ENCODE measurements at regions not wholly inside any gene's neighbourhood (a gene's known extent, or its start where the extent isn't known, plus 50 kb on each side); places are given as distances from the start of the nearest gene placed in this dataset.
"Not testable (repeated sequence)": the region's sequence is repeated elsewhere in the genome, so short reads cannot be mapped to it uniquely, and the experiment has no call there.

DNA sequence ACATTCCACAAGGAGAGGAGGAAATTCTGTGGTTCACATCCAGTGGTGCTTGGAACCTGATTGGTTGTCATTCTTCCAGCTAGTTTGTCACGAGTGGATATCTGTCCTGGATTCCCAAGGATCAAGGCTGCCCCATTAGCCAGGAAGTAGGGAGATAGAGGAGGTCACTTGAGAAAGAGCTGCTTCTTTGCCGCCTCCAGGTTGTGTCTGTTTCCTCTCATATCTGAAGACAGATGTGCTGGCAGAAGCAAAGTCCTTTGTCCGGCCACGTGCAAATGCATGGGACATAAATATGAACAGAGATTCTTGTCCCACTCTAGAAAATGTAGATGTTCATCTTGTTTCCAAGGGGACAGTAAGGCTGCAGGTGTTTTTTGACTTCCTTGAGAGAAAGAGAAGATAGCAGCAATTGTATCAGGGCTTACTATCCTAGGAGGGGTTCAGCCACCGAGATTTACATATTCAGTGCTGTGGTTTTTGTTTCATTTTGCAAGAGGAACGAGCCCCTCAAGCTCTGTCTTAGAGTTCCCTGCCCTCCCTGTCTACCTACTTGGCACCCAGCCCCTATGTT lies 174.4 kb downstream of the RPIA start:
- no peak for DNase-seq

DNA sequence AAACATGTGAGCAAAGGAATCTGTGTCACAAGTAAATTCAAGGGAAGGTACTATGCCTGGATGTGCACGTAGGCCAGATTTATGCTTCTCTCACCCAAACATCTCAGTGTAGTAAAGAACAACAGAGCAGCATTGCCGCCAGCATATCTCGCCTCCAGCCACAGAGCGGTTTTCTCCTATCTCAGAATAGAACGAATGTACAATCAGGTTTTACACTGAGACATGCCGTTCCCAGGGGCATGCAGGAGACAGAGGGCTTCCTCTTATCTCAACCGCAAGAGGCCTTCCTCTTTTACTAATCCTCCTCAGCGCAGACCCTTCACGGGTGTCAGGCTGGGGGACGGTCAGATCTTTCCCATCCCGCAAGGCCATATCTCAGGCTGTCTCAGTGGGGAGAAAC lies 175.3 kb downstream of the RPIA start:
- DNase-seq = no peak

DNA sequence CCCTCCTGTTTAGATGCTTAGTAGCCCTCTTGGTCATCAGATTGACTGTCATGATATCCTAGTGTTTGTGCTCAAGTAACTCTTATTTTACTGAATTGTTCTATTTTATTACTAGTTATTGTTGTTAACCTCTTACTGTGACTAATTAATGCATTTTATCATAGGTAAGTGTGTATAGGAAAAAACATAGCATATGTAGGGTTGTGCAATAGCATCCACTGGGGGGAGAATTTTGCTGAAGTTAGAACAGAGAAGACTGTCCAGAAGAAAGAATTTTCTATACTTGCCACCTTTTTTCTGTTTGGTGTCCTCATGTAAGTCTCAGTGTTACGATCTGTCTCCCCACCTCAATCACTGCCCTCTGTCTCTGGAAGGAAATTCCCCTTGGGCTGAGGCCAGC lies 177.4 kb downstream of the RPIA start:
- DNase-seq = no peak

DNA sequence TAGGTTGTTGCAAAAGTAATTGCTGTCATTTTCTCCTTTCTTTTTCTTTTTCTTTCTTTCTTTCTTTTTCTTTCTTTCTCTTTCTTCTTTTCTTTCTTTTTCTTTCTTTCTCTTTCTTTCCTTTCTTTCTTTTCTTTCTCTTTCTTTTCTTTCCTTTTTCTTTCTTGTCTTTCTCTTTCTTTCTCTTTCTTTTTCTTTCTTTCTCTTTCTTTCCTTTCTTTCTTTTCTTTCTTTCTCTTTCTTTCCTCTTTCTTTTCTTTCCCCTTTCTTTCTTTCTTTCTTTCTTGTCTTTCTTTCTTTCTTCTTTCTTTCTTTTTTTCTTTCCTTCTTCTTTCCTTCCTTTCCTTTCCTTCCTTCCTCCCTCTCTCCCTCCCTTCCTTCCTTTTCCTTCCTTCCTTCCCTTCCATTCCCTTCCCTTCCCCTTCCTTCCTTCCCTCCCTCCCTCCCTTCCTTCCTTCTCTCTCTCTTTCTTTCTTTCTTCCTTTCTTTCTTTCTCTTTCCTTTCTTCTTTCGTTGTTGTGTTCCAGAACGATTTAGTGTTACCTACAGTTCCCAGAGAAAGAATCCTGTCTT lies 178.9 kb downstream of the RPIA start:
- DNase-seq = no peak

DNA sequence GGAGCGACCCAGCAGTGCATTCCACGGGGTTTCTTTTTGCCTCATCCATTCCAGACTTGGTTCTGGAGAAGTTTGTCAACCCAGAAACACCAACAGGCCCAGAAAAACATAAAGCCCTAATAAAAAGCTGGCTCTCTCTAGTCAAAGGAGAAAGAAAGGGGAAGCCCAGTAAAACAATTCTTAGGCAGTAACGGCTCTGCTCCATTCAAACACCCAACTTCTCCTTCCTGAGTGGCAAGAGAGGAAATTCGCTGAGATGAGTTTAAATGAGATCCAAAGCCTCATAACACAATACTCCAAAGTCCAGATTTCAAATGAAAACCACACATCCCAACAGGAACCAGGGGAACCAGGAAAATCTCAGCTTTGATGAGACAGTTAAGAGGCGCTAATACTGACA lies 179.9 kb downstream of the RPIA start:
- DNase-seq = no peak

DNA sequence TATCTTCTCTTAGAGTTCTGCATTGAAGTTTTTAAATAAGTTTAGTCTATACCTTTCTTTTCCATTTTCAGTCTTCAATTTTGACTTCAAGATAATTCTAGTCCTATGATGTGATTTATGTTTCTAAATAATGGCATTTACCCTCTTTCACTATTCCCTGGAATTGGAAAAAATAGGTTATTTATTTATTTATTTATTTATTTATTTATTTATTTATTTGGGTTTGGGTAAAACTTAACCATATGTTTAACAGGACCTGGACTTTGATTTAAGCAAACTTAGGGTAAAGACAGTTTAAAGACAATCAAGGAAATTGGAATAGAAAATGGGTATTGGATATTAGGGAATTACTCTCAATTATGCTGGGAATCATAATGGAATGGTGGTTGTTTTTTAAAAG lies 182.1 kb downstream of the RPIA start:
- no peak for DNase-seq

DNA sequence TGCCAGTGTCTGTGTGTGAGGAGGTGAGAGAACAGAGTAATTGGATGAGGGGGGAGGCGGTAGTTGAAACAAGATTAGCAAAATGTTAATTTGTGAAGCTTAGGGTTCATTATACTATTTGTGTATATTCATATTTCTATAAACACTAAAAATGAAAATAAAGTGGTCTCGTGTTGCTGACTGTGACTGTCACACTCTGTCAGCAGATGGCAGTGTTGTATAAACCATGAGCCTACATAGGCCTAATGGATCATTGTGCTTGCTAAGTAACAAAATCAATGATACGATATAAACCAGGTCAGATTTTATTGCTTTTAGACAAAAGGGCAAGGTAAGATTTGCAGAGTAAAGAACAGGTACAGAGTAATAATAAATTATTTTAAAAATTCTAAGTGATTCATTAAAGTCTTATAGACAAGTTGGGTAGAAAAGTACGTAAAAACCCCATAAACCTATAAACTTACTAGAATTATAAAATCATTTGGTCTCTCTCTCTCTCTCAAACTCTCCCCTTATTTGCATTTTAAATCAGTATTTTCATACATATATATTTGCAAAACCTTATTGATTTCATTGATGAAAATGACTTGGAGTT lies 182.7 kb downstream of the RPIA start:
- DNase-seq = peak; percentile 11

DNA sequence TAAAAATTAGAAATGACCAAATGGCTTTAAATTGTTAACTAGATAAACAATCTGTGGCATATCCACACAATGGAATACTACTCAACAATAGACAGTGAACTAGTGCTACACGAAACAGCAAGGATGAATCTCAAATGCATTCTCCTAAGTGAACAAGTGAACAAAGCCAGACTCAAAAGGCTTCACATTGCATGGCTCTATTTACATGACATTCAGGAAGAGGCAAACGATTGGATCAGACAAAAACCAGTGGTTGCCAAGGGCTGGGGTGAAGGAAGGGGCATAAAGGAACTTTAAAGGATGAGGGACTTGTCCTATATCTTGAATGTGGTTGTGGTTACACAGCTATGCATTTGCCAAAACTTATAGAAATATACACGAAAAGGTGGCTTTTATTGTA lies 184.3 kb downstream of the RPIA start:
- DNase-seq = no peak

DNA sequence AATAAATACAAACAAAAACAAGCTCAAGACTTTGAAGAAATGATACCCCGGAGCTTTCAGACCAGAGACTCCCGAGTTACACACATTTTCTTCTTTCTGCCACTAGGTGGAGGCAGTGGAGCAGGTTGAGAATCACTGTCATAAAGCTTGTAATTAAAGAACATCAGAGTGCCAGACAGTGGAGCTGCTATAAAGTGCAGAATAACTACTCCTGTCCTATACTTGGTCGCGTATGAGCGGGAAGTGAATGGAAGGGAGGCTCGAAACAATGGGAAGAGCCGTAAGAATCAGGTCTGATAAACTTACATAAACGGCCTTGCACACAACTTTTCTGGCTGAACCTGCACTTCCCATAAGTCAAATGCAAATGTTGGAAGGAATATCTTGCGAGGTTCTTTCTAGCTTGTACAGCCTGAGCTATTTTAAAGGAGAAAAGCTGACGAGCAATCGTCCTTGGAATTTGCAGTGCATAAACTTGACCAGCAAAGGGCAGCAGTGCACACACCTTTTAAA lies 189.0 kb downstream of the RPIA start:
- peak; percentile 25 for DNase-seq

DNA sequence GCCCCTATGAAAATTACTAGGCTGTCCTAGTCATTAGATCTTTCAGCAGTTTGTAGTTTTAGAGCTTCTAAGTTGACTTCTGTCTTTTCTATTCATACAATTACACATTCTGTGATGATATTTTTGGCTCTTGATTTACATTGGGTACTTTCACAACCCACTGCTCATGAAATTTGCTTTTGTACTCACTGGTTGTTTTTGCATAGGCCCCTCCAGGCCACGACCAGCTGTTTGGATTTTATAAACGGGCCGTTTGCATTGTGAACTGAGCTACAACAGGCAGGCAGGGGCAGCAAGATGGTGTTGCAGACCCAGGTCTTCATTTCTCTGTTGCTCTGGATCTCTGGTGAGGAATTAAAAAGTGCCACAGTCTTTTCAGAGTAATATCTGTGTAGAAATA lies 193.8 kb downstream of the RPIA start:
- no peak for DNase-seq

DNA sequence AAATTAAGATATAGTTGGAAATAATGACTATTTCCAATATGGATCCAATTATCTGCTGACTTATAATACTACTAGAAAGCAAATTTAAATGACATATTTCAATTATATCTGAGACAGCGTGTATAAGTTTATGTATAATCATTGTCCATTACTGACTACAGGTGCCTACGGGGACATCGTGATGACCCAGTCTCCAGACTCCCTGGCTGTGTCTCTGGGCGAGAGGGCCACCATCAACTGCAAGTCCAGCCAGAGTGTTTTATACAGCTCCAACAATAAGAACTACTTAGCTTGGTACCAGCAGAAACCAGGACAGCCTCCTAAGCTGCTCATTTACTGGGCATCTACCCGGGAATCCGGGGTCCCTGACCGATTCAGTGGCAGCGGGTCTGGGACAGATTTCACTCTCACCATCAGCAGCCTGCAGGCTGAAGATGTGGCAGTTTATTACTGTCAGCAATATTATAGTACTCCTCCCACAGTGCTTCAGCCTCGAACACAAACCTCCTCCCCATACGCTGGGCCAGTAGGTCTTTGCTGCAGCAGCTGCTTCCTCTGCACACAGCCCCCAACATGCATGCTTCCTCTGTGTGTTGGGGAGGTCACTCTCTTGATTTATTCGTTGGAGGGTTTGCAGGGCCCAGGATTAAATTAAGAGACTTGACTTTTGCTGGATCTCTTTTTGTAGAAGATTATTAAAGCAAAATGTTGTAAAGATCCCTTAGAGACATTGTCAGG lies 194.4 kb downstream of the RPIA start:
- DNase-seq = no peak

DNA sequence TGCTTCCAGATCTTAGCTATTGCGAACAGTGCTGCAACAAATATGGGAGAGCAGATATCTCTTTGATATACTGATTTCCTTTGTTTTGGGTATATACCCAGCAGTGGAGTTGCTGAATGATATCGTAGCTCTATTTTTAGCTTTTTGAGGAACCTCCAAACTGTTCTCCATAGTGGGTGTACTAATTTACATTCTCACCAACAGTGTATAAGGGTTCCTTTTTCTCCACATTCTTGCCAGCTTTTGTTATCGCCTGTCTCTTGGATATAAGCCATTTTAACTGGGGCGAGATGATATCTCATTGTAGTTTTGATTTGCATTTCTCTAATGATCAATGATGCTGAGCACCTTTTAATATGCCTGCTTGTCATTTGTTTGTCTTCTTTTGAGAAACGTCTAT lies 196.0 kb downstream of the RPIA start:
- not testable (repeated sequence) for DNase-seq

DNA sequence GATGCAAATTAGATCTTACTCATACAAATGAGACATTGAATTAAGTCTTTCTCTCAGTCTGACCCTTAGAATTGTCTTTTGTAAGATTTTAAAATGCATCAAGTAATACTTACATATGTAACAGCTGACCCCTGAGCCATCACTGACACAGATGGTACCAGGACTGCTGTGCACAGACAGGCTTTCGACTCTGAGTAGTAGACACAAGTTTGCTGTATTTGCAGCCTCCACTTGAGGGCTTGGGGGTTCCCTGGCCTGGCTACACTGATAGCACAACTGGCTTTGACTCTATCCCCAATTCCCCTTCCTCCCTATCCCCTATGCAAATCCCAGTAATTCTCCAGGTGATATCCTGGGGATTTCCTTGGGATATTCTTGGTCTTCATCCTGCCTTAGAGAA lies 200.7 kb downstream of the RPIA start:
- DNase-seq = no peak

DNA sequence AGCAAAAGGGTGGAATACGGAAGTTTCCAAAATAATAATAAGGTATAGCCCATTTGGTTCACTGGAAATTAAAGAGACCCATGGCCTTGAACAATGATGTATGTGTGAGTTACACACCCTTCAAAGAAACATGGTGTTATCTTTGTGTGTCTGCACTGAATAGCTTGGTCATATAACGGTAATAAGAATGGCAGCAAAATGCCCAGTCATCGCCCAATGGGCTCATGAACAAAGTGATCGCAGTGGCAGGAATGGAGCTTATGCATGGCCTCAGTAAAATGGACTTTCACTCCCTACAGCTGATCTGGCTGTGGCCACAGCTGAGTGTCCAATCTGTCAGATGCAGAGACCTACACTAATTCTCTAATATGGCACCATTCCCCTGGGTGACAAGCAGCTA lies 201.3 kb downstream of the RPIA start:
- DNase-seq = no peak

DNA sequence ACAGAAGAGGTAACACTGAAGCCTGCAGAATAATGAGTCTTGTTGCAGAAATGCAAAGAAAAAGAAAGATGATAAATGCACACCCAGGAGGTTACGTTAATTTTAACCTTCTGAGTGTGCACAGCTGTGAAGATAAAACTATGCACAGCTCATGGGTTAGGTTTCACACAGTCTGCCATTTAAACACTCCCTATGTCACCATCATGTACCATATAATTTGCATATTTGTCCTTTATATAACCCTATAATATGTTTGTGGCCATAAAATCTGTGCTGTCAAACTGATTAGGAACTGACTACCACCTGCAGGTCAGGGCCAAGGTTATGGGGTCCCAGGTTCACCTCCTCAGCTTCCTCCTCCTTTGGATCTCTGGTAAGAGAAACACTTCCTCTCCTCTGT lies 205.5 kb downstream of the RPIA start:
- no peak for DNase-seq

DNA sequence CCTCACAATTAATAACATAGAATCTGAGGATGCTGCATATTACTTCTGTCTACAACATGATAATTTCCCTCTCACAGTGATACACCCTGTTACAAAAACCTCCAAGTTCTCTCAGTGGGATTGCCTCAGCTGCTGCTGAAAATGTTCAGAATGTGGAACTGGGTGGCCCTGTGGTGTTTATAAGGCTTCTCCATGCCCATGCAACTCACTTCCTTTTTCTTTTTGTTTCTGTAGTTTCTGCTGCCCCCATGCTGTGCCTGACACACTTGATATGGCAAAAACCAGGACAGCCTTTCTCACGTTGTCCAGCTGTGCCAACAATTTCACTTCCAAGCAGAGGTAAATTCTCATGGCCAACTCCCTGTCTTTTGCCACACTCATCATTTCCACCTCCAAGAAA lies 206.2 kb downstream of the RPIA start:
- DNase-seq = no peak

DNA sequence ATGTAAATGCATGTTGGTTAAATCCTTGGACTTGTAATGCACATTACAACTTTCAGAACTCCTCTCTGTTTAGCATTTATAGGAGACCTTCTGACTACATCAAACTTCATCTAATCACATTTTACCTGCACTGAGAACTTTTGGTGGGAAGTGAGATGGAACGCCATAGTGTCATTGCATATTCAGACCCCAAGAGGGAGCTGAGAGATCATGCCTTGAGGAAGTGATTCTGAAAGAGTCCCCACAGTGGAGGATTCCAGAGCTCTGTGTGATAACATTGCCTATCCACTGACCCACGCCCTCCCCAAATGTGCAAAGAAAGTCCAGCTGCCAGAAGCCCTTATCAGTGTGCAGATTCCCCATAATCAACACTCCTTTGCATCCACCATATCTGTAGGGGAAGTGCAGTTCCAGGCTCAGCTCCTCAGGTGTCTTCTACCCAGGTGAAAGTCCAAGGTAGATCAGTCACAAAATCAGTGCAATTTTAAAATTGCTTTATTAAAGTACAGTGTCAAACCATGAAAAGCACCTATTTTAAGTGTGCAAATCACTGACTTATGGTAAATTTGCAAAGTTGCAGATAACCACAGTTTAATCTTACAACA lies 212.4 kb downstream of the RPIA start:
- DNase-seq = no peak

DNA sequence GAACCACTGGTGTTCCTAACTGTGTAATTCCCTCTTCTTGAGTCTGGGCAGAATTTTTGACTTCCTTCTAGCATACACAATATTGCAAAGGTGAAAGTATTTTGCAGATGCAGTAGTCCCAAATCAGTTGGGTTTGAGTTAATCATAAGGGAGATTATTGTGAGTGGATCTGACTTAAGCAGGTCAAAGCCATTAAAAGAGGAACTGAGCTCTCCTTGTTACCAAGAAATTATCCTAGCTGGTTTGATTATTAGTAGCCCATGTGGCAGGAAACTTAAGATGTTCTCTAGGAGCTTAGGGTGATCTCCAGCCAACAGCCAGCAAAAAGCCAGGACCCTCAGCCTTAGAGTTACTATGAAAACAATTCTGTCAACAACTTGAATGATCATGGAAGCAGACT lies 221.8 kb downstream of the RPIA start:
- DNase-seq = no peak

DNA sequence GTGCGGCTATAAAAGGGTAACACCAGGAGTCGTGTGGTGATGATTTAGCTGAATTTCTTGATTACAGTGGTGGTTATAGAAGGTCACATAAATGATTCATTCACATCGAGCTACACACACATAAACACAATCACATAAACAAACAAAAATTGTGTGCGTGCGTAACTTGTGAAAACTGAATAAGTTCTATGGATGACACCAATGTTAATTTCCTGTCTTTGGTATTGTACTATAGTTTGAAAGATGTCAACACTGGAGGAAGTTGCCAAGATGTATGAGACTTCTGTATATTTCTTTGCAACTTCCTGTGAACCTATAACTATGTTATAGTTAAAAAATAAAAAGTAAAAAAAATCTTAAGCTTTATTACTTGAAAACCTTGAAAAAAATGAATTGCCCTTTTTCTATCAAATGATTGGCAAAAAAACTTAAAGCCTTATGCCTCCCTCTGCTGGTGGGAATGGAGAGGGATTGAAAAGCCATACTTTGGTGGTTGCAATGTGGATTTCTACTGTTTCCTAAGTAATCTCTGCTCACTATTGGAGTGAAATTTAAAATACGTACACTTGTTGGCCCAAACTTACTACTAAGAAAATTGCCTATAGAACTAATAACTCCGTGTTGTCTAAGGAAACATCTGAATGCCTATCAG lies 227.7 kb downstream of the RPIA start:
- no peak for DNase-seq

DNA sequence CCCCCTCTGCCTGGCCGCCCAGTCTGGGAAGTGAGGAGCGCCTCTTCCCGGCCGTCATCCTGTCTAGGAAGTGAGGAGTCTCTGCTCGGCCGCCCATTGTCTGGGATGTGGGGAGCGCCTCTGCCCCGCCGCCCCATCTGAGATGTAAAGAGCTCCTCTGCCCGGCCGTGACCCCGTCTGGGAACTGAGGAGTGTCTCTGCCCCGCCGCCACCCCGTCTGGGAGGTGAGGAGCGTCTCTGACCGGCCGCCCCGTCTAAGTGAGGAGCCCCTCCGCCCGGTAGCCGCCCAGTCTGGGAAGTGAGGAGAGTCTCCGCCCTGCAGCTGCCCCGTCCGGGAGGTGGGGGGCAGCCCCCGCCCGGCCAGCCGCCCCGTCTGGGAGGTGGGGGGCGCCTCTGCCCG lies 228.9 kb downstream of the RPIA start:
- not testable (repeated sequence) for DNase-seq

DNA sequence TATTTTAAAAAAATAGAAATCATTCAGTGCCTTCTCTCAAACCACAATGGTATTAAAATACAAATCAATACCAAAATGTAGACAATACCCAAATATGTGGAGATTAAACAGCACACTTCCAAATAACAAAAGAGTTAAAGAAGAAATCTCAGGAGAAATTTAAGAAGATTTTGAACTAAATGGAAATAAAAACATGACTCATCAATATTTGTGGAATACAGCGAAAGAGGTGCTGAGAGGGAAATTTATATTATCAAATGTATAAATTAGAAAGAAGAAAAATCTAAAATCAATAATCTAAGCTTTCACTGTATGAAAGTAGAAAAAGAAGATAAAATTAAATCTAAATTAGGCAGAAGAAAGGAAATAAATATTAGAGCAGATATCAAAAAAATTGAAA lies 233.1 kb downstream of the RPIA start:
- DNase-seq = no peak

DNA sequence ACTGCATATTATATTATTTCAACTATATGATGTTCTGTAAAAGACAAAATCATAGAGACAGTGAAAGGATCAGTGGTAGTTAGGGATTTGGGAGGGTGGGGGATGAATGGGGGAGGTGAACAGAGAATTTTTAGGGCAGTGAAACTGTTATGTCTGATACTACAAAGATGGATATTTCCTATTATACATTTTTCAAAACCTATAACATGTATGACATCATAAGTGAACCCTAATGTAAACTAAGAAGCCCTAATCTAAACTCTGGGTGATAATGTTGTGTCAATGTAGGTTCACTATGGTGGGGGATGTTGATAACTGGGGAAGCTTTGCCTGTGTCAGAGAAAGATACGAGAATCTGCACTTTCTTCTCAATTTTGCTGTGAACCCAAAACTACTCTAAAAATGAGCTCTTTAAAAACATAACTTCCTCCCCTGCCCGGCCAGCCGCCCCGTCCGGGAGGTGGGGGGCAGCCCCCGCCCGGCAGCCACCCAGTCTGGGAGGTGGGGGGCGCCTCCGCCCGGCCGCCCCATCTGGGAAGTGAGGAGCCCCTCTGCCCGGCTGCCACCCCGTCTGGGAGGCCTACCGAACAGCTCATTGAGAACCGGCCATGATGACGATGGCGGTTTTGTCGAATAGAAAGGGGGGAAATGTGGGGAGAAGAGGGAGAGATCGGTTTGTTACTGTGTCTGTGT lies 234.4 kb downstream of the RPIA start:
- DNase-seq = no peak

DNA sequence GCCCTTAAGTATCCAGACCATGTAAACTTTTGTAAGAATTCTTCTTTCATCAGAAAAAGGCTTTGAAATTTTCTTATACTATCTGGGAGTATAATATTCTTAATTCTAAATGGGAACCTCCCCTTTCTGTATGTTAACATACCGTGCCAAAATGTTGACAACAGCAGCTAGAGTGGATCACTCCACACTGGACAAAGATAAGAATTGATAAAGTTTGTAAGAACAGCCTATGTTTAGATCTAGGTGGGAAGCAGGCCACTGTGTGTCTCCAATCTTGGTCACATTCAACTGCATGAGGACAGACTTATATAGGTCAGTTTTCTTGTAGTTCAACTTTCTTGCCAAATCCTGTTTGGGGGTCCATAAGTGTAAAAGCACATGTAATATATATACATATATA lies 235.7 kb downstream of the RPIA start:
- no peak for DNase-seq

All from NCI-H774 (cell line).